Upper lobe of right lung (tissue), 1 donor: ENCODE measurements at regions not wholly inside any gene's neighbourhood (a gene's known extent, or its start where the extent isn't known, plus 50 kb on each side); places are given as distances from the start of the nearest gene placed in this dataset.

ENCODE experiments used
- ATAC-seq: fragments of 200-7000 bp; cut with Tn5 transposase; one replicate; pipeline ENCODE4 v1.9.1; 2020; ENCODE audit warnings: mild to moderate bottlenecking, moderate library complexity
- DNase-seq: peaks from one replicate; pipeline ENCODE4 v3.0.0-alpha.2; 2020
- H3K27ac ChIP-seq: fragments of 200-600 bp; one replicate; pipeline ENCODE4 v1.8.0; 2022
- H3K27me3 ChIP-seq: fragments of 200-600 bp; one replicate; pipeline ENCODE4 v1.8.0; 2022; ENCODE audit warnings: mild to moderate bottlenecking
- H3K36me3 ChIP-seq: fragments of 200-600 bp; one replicate; pipeline ENCODE4 v1.8.0; 2022
- H3K4me1 ChIP-seq: fragments of 200-600 bp; one replicate; pipeline ENCODE4 v1.8.0; 2022
- H3K4me3 ChIP-seq: fragments of 200-600 bp; one replicate; pipeline ENCODE4 v1.8.0; 2022; ENCODE audit warnings: mild to moderate bottlenecking
- H3K9me3 ChIP-seq: fragments of 200-600 bp; one replicate; pipeline ENCODE4 v1.8.0; 2022
- CTCF ChIP-seq: fragments of 200-600 bp; IDR thresholded peaks from one replicate; pipeline ENCODE4 v1.8.0; 2022; ENCODE audit warnings: antibody characterized with exemption
- intact Hi-C: fragments of 100-400 bp; cut with DNase I; formaldehyde crosslinking; loops from one replicate; pipeline ENCODE4 v1.11.0; 2022
- donor health status: DM: no; HTN: yes; CAD: no; lungs with severe emphysema.

- Histone ChIP-seq H3K27ac (no peak overlapping the region), H3K4me3 (no peak overlapping the region), H3K4me1 (no peaks in the 10 kb centered on the region), H3K36me3 (no peaks in the 10 kb centered on the region), H3K9me3 (no peaks in the 10 kb centered on the region), H3K27me3 (no peaks in the 10 kb centered on the region)
- intact Hi-C loops = no loop called here
- no peak for DNase-seq
- no peak for ATAC-seq
- TF ChIP-seq CTCF = no peak
Measured at GRCh38 chr4:57605376-57605775, 495.2 kb upstream of the IGFBP7 start.

- Histone ChIP-seq H3K4me1 (no peaks in the 10 kb centered on the region), H3K4me3 (no peak overlapping the region), H3K27me3 (no peaks in the 10 kb centered on the region), H3K27ac (no peak overlapping the region), H3K9me3 (no peaks in the 10 kb centered on the region), H3K36me3 (no peaks in the 10 kb centered on the region)
- ATAC-seq = no peak
- no peak for DNase-seq
- no peak for TF ChIP-seq CTCF
- intact Hi-C loops = no loop called here
Measured at GRCh38 chr4:57602141-57602540, 492.0 kb upstream of the IGFBP7 start.

GRCh38 chr4:57591073-57591472, 480.9 kb upstream of the IGFBP7 start:
- no peak overlapping the region for H3K27ac ChIP-seq
- no peak for DNase-seq
- no peak for ATAC-seq
- no peaks in the 10 kb centered on the region for H3K9me3 ChIP-seq
- no peak overlapping the region for H3K4me3 ChIP-seq
- intact Hi-C loops = no loop called here
- no peaks in the 10 kb centered on the region for H3K36me3 ChIP-seq
- no peak for TF ChIP-seq CTCF
- H3K27me3 ChIP-seq = no peaks in the 10 kb centered on the region
- H3K4me1 ChIP-seq = no peaks in the 10 kb centered on the region

GRCh38 chr4:57588557-57588956, 478.4 kb upstream of the IGFBP7 start:
- DNase-seq = no peak
- Histone ChIP-seq H3K4me3 (no peak overlapping the region), H3K4me1 (no peaks in the 10 kb centered on the region), H3K9me3 (no peaks in the 10 kb centered on the region), H3K27me3 (no peaks in the 10 kb centered on the region), H3K27ac (no peak overlapping the region), H3K36me3 (no peaks in the 10 kb centered on the region)
- ATAC-seq = no peak
- no peak for TF ChIP-seq CTCF
- intact Hi-C loops = no loop called here

- no peaks in the 10 kb centered on the region for H3K4me1 ChIP-seq
- intact Hi-C loops = no loop called here
- no peak overlapping the region for H3K4me3 ChIP-seq
- no peaks in the 10 kb centered on the region for H3K36me3 ChIP-seq
- ATAC-seq = no peak
- no peak for DNase-seq
- no peaks in the 10 kb centered on the region for H3K9me3 ChIP-seq
- no peaks in the 10 kb centered on the region for H3K27me3 ChIP-seq
- no peak for TF ChIP-seq CTCF
- no peak overlapping the region for H3K27ac ChIP-seq
Measured at GRCh38 chr4:57580710-57581599, 470.8 kb upstream of the IGFBP7 start.
